ENCODE measurements at regions not wholly inside any gene's neighbourhood (a gene's known extent, or its start where the extent isn't known, plus 50 kb on each side); places are given as distances from the start of the nearest gene placed in this dataset.

- DNase-seq (ENCODE audit: insufficient read length, low spot score) = no peak
- no peak for FAIRE-seq
- TF ChIP-seq PAX5 (IDR thresholded peaks at IDR 0.05; ENCODE audit: insufficient read depth, low read length, severe bottlenecking) (no peak), TAF1 (IDR thresholded peaks at IDR 0.05; ENCODE audit: low read depth, low read length) (no peak), POLR2A (IDR thresholded peaks at IDR 0.05; ENCODE audit: low read depth, low read length) (no peak), SPI1 (IDR thresholded peaks at IDR 0.05; ENCODE audit: low read depth, low read length) (no peak), POLR2AphosphoS5 (IDR thresholded peaks at IDR 0.05; ENCODE audit: low read depth, low read length) (no peak), POU2F2 (IDR thresholded peaks at IDR 0.05; ENCODE audit: low read depth, low read length) (no peak)
These were observed 591.6 kb downstream of the ISL1 start for GRCh38 chr5:51974834-51975233.

DNA sequence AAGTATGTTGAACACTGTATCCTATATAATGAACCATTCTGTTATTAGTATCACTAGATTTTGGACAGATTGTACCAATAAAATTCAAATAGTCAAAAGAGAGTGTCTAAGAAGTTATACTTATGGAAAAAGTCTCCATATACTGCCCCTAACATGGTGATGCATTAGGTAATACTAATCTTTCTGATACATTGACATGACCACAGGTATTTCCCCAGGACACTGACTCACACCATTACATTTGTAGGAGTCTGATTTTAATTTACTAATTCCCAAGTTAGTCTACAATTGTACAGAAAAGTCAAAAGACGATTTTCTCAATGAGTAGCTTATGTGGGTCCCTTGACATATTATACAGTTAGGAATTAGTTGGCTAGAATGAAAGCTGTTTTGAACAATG lies 593.8 kb downstream of the ISL1 start:
- FAIRE-seq (no peak), DNase-seq (ENCODE audit: insufficient read length, low spot score) (no peak)
- TF ChIP-seq SPI1 (IDR thresholded peaks at IDR 0.05; ENCODE audit: low read depth, low read length) (no peak), PAX5 (IDR thresholded peaks at IDR 0.05; ENCODE audit: insufficient read depth, low read length, severe bottlenecking) (no peak), TAF1 (IDR thresholded peaks at IDR 0.05; ENCODE audit: low read depth, low read length) (no peak), POLR2A (IDR thresholded peaks at IDR 0.05; ENCODE audit: low read depth, low read length) (no peak)

DNA sequence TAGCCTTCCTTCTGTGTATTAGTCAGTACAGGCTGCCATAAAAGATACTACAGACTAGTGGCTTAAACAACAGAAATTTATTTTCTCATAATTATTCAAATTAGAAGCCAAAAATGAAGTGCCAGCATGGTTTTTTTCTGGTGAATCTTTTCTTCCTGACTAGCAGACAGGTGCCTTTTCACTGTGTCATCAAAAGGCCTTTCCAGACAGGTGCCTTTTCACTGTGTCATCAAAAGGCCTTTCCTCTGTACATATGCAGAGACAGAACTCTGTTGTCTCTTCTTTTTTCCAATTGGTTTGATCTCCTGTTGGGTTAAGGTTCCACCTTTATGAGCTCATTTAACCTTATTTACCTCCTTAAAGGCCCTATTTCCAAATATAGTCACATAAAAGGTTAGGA lies 599.9 kb downstream of the ISL1 start:
- no peak for FAIRE-seq
- no peak for TF ChIP-seq POU2F2 (IDR thresholded peaks at IDR 0.05; ENCODE audit: low read depth, low read length)
- no peak for TF ChIP-seq SPI1 (IDR thresholded peaks at IDR 0.05; ENCODE audit: low read depth, low read length)
- no peak for TF ChIP-seq POLR2A (IDR thresholded peaks at IDR 0.05; ENCODE audit: low read depth, low read length)
- TF ChIP-seq TAF1 (IDR thresholded peaks at IDR 0.05; ENCODE audit: low read depth, low read length) = no peak
- DNase-seq (ENCODE audit: insufficient read length, low spot score) = no peak

DNA sequence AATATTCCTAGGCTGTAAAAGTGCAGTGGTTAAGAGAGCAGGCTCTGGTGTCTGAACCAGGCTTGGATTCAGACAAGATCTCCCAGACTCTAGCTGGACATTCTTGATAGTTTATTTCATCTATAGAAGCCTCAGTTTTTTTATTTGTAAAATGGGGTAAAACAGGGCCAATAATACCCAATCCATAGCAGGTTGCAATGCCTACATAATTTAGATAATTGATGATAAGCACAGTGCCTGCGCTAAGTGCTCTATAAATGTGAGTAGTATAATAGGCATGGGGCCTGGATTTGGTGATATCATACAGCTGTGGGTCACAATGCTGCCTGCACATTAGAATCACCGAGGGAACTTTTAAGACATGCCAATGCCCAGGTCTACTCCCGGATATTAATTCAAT lies 603.5 kb downstream of the ISL1 start:
- DNase-seq (ENCODE audit: insufficient read length, low spot score) (no peak), FAIRE-seq (no peak)
- TF ChIP-seq POU2F2 (IDR thresholded peaks at IDR 0.05; ENCODE audit: low read depth, low read length) (no peak), POLR2A (IDR thresholded peaks at IDR 0.05; ENCODE audit: low read depth, low read length) (no peak), TAF1 (IDR thresholded peaks at IDR 0.05; ENCODE audit: low read depth, low read length) (no peak), SPI1 (IDR thresholded peaks at IDR 0.05; ENCODE audit: low read depth, low read length) (no peak), POLR2AphosphoS5 (IDR thresholded peaks at IDR 0.05; ENCODE audit: low read depth, low read length) (no peak), PAX5 (IDR thresholded peaks at IDR 0.05; ENCODE audit: insufficient read depth, low read length, severe bottlenecking) (no peak)

DNA sequence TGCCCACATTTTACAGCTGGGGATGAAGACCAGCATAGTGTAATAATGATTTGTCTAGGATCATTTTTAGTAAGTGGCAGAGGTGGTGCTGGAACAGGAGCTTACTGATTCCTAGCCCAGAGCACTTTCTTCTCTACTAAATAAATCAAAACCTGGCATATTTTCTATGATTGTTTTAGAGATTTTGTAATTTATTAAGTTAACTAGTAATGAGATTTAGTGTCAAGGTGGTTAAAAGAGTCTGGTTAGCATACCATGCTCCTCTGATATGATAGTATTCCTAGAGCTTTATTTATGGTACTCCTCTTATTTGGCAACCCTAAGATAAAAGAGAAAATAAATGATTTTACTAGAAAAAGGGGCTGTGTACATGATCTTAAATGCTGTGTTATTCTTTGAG lies 604.0 kb downstream of the ISL1 start:
- FAIRE-seq = no peak
- DNase-seq (ENCODE audit: insufficient read length, low spot score) = no peak
- TF ChIP-seq SPI1 (IDR thresholded peaks at IDR 0.05; ENCODE audit: low read depth, low read length) = no peak
- no peak for TF ChIP-seq POU2F2 (IDR thresholded peaks at IDR 0.05; ENCODE audit: low read depth, low read length)
- TF ChIP-seq POLR2A (IDR thresholded peaks at IDR 0.05; ENCODE audit: low read depth, low read length) = no peak
- no peak for TF ChIP-seq POLR2AphosphoS5 (IDR thresholded peaks at IDR 0.05; ENCODE audit: low read depth, low read length)
- TF ChIP-seq PAX5 (IDR thresholded peaks at IDR 0.05; ENCODE audit: insufficient read depth, low read length, severe bottlenecking) = no peak
- TF ChIP-seq TAF1 (IDR thresholded peaks at IDR 0.05; ENCODE audit: low read depth, low read length) = no peak

DNA sequence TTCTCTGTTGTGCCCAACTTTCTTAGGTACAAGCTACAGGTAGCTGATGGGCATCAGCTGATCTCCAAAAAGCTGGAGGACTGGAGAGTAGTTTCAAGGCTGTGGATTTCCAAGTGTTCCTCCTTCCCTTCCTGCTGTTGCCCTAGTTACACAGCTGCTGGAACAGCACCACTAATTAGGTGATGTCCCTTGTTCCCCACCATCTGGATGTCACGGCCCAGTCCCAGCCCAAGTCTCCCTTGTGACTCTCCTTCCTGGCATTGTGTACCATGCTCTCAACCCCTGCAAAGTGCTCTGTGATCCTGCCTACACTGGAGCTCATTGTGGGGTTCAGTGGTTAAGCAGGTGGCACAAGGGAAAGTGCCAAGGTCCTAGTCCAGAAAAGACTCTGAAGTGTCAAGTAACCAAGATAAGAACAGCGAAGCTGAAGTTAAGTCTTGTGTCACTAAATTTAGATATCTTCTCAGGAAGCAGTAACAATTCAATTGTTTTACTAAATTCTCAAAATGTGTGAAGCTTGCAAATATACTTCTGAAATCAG lies 604.5 kb downstream of the ISL1 start:
- no peak for FAIRE-seq
- no peak for TF ChIP-seq POLR2A (IDR thresholded peaks at IDR 0.05; ENCODE audit: low read depth, low read length)
- DNase-seq (ENCODE audit: insufficient read length, low spot score) = no peak

DNA sequence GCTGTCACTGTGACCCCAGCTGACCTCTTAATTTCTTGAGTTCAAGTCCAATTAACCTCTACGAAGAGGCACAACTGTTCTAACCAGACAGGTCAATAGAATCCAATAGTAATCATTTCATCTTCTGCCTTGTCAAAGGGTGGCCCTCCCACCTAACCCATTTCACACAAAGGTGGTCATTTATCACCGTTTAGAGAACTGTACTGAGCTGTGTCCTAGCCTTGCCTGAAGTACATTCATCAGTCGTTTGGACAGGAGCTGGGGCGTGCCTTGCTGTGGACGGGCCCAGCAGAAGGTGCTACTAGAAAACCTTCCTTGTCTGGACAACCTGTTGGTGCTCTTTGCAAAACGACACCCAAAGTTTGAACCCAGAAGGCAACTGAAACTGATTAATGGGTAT lies 605.4 kb downstream of the ISL1 start:
- no peak for DNase-seq (ENCODE audit: insufficient read length, low spot score)
- FAIRE-seq = no peak
- no peak for TF ChIP-seq PAX5 (IDR thresholded peaks at IDR 0.05; ENCODE audit: insufficient read depth, low read length, severe bottlenecking)
- no peak for TF ChIP-seq SPI1 (IDR thresholded peaks at IDR 0.05; ENCODE audit: low read depth, low read length)
- TF ChIP-seq TAF1 (IDR thresholded peaks at IDR 0.05; ENCODE audit: low read depth, low read length) = no peak
- TF ChIP-seq POLR2AphosphoS5 (IDR thresholded peaks at IDR 0.05; ENCODE audit: low read depth, low read length) = no peak
- no peak for TF ChIP-seq POU2F2 (IDR thresholded peaks at IDR 0.05; ENCODE audit: low read depth, low read length)
- no peak for TF ChIP-seq POLR2A (IDR thresholded peaks at IDR 0.05; ENCODE audit: low read depth, low read length)

DNA sequence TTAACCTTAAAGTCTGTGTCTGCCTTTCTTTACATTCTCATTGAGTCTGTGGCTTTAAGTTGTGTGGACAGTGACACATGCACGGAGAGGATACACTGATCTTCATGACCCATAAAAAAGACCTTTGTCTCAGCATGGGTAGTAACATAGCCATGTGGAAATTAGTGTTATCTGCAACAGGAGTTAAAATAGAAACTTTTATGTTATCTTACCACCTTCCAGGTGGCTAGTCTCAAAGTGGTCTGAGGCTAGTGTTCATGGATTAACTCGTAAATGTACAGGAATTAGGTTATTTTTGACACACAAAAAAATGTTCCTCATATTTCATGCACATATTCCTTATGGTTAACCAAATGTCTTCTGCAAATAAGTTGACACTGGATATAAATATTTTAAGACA lies 607.0 kb downstream of the ISL1 start:
- DNase-seq (ENCODE audit: insufficient read length, low spot score) (no peak), FAIRE-seq (no peak)
- TF ChIP-seq POLR2A (IDR thresholded peaks at IDR 0.05; ENCODE audit: low read depth, low read length) = no peak
- TF ChIP-seq TAF1 (IDR thresholded peaks at IDR 0.05; ENCODE audit: low read depth, low read length) = no peak
- TF ChIP-seq POLR2AphosphoS5 (IDR thresholded peaks at IDR 0.05; ENCODE audit: low read depth, low read length) = no peak
- no peak for TF ChIP-seq SPI1 (IDR thresholded peaks at IDR 0.05; ENCODE audit: low read depth, low read length)
- no peak for TF ChIP-seq POU2F2 (IDR thresholded peaks at IDR 0.05; ENCODE audit: low read depth, low read length)
- no peak for TF ChIP-seq PAX5 (IDR thresholded peaks at IDR 0.05; ENCODE audit: insufficient read depth, low read length, severe bottlenecking)

DNA sequence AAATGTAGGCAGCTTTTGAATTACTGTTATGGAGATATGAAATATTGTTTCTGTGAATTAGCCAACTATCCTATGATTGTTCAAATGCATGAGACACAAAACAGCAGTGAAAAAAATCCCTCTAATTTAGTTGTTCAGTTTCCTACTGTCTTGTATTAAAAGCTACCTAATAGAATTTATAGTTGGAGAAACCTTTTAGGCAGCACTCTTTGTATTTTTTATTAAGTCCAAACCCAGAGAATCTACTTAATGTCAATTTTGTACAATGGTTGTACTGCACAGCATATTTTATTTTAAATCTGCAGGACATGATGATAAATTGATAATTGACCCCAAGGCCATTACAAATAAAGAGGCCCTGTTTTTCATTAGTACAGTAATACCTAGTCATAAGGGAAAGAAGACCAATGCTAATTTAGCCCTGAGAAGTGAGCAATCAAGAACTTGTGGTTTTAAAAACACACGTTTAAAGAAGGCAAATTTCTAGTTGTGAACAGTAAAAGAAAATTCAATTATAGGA lies 607.5 kb downstream of the ISL1 start:
- FAIRE-seq = no peak
- TF ChIP-seq POU2F2 (IDR thresholded peaks at IDR 0.05; ENCODE audit: low read depth, low read length) (no peak), TAF1 (IDR thresholded peaks at IDR 0.05; ENCODE audit: low read depth, low read length) (no peak), PAX5 (IDR thresholded peaks at IDR 0.05; ENCODE audit: insufficient read depth, low read length, severe bottlenecking) (no peak), POLR2AphosphoS5 (IDR thresholded peaks at IDR 0.05; ENCODE audit: low read depth, low read length) (no peak), SPI1 (IDR thresholded peaks at IDR 0.05; ENCODE audit: low read depth, low read length) (no peak), POLR2A (IDR thresholded peaks at IDR 0.05; ENCODE audit: low read depth, low read length) (no peak)
- no peak for DNase-seq (ENCODE audit: insufficient read length, low spot score)

GRCh38 chr5:51991940-51992339 lies 608.7 kb downstream of the ISL1 start:
- no peak for FAIRE-seq

More at GRCh38 chr5:51991940-51992339, 608.7 kb downstream of the ISL1 start:
- DNase-seq (ENCODE audit: insufficient read length, low spot score) = no peak
- no peak for TF ChIP-seq SPI1 (IDR thresholded peaks at IDR 0.05; ENCODE audit: low read depth, low read length)
- TF ChIP-seq TAF1 (IDR thresholded peaks at IDR 0.05; ENCODE audit: low read depth, low read length) = no peak
- no peak for TF ChIP-seq POU2F2 (IDR thresholded peaks at IDR 0.05; ENCODE audit: low read depth, low read length)
- no peak for TF ChIP-seq PAX5 (IDR thresholded peaks at IDR 0.05; ENCODE audit: insufficient read depth, low read length, severe bottlenecking)
- no peak for TF ChIP-seq POLR2AphosphoS5 (IDR thresholded peaks at IDR 0.05; ENCODE audit: low read depth, low read length)
- no peak for TF ChIP-seq POLR2A (IDR thresholded peaks at IDR 0.05; ENCODE audit: low read depth, low read length)
